Tibial nerve (tissue), 4 donors: ENCODE measurements at regions not wholly inside any gene's neighbourhood (a gene's known extent, or its start where the extent isn't known, plus 50 kb on each side); places are given as distances from the start of the nearest gene placed in this dataset.
A peak's percentile ranks its signal among the peaks of the same experiment; 100 is the strongest.

Experiments used
- DNase-seq, 2 donors: peaks; one replicate each; pipeline ENCODE4 v3.0.0-alpha.2; 2019; ENCODE audit warnings: low spot score in 2 of 2
- H3K27ac ChIP-seq, 4 donors: fragments of 200-600 bp; sonication (generic) in 3 of 4; one replicate each; pipeline ENCODE4 v1.5.1; 2017 to 2019; ENCODE audit warnings: mild to moderate bottlenecking in 1 of 4
- H3K27me3 ChIP-seq, 2 donors: fragments of 200-600 bp; sonication (generic) in 1 of 2; one replicate each; pipeline versions ENCODE4 v1.5.1 to v1.6.0; 2017 to 2019
- H3K36me3 ChIP-seq, 3 donors: fragments of 200-600 bp; sonication (generic); one replicate each; pipeline ENCODE4 v1.5.1; 2018 to 2019
- H3K4me1 ChIP-seq, 4 donors: fragments of 200-600 bp; sonication (generic) in 3 of 4; one replicate each; pipeline ENCODE4 v1.5.1; 2017 to 2019
- H3K4me3 ChIP-seq, 4 donors: fragments of 200-600 bp; sonication (generic) in 3 of 4; one replicate each; pipeline ENCODE4 v1.5.1; 2017 to 2019; ENCODE audit warnings: mild to moderate bottlenecking in 1 of 4, moderate library complexity in 1 of 4
- H3K9me3 ChIP-seq, 4 donors: fragments of 200-600 bp; sonication (generic) in 3 of 4; one replicate each; pipeline ENCODE4 v1.5.1; 2017 to 2019
- CTCF ChIP-seq, 5 experiments: fragments of 200-600 bp in 3 of 5; fragments of 450-650 bp in 2 of 5; sonication (generic) in 3 of 5; IDR thresholded peaks; one replicate each; pipeline ENCODE4 v1.5.1; 2016 to 2019; ENCODE audit warnings: antibody characterized with exemption in 5 of 5, mild to moderate bottlenecking in 3 of 5, moderate library complexity in 2 of 5
- EP300 ChIP-seq, 2 donors: sonication (generic); formaldehyde crosslinking; IDR thresholded peaks; one replicate each; pipeline ENCODE4 v1.6.1; 2017; ENCODE audit warnings: antibody characterized with exemption in 2 of 2, mild to moderate bottlenecking in 1 of 2
- POLR2A ChIP-seq, 2 donors: fragments of 450-650 bp; IDR thresholded peaks; one replicate each; pipeline ENCODE4 v1.6.1; 2017; ENCODE audit warnings: antibody characterized with exemption in 2 of 2, mild to moderate bottlenecking in 2 of 2, moderate library complexity in 2 of 2
- WGBS, 2 donors: methylation state at CpG; one replicate each; pipeline ENCODE4 v1.1.5; 2018; 5-methylcytosine and 5-hydroxymethylcytosine counted together

- no peaks in the 10 kb centered on the region for H3K27me3 ChIP-seq
- H3K27ac ChIP-seq, result no peak overlapping the region
- no peak for TF ChIP-seq EP300 (IDR thresholded peaks at IDR 0.05)
- TF ChIP-seq CTCF (IDR thresholded peaks at IDR 0.05), result no peak
- no peak for TF ChIP-seq POLR2A (IDR thresholded peaks at IDR 0.05)
- no peak for DNase-seq
- no peaks in the 10 kb centered on the region for H3K4me1 ChIP-seq
- WGBS, 2 donors, result 80 to 83% methylated on average over 10 of the region's 10 CpGs
- H3K36me3 ChIP-seq, result no peaks in the 10 kb centered on the region
- no peak overlapping the region for H3K4me3 ChIP-seq
- no peaks in the 10 kb centered on the region for H3K9me3 ChIP-seq
Measured at GRCh38 chr2:130261099-130261498, 62.9 kb upstream of the TUBA3E start.

GRCh38 chr2:130259594-130259993 lies 61.4 kb upstream of the TUBA3E start:
- TF ChIP-seq POLR2A (IDR thresholded peaks at IDR 0.05), result no peak
- no peak for TF ChIP-seq EP300 (IDR thresholded peaks at IDR 0.05)
- TF ChIP-seq CTCF (IDR thresholded peaks at IDR 0.05), result no peak
- no peak for DNase-seq
- Histone ChIP-seq H3K36me3 (no peaks in the 10 kb centered on the region), H3K4me3 (no peak overlapping the region), H3K27me3 (no peaks in the 10 kb centered on the region), H3K9me3 (no peaks in the 10 kb centered on the region), H3K4me1 (no peaks in the 10 kb centered on the region), H3K27ac (no peak overlapping the region)
- 30 to 35% methylated on average over 4 of the region's 4 CpGs for WGBS, 2 donors

- Histone ChIP-seq H3K4me1 (peaks cover 0 to under 1% (median 0%) of the 10 kb centered on the region in 4 donors), H3K27me3 (no peaks in the 10 kb centered on the region), H3K4me3 (no peak overlapping the region), H3K9me3 (no peaks in the 10 kb centered on the region), H3K27ac (no peak overlapping the region), H3K36me3 (no peaks in the 10 kb centered on the region)
- no peak for DNase-seq
- TF ChIP-seq EP300 (IDR thresholded peaks at IDR 0.05), result no peak
- TF ChIP-seq POLR2A (IDR thresholded peaks at IDR 0.05), result no peak
- TF ChIP-seq CTCF (IDR thresholded peaks at IDR 0.05), result no peak
- 72 to 77% methylated on average over 3 of the region's 3 CpGs for WGBS, 2 donors
Measured at GRCh38 chr2:130258356-130258755, 60.1 kb upstream of the TUBA3E start.

- WGBS, 2 donors, result 46 to 79% methylated on average over 34 to 36 of the region's 42 CpGs
- Histone ChIP-seq H3K27me3 (peaks cover 0 to 19% of the 10 kb centered on the region in 2 donors), H3K4me3 (peak overlapping the region in 1 of 4 donors; percentile 38), H3K27ac (no peak overlapping the region), H3K36me3 (no peaks in the 10 kb centered on the region), H3K4me1 (peaks cover 0 to 19% (median 0%) of the 10 kb centered on the region in 4 donors), H3K9me3 (no peaks in the 10 kb centered on the region)
- no peak for DNase-seq
- TF ChIP-seq CTCF (IDR thresholded peaks at IDR 0.05) (no peak), POLR2A (IDR thresholded peaks at IDR 0.05) (no peak), EP300 (IDR thresholded peaks at IDR 0.05) (no peak)
Measured at GRCh38 chr2:130252880-130253645, 54.8 kb upstream of the TUBA3E start.

GRCh38 chr2:130251873-130252620 lies 53.8 kb upstream of the TUBA3E start:
- no peak overlapping the region for H3K4me3 ChIP-seq
- peaks cover 0 to 19% (median 0%) of the 10 kb centered on the region in 4 donors for H3K4me1 ChIP-seq
- WGBS, 2 donors, result 59 to 63% methylated on average over 36 to 37 of the region's 46 CpGs
- no peaks in the 10 kb centered on the region for H3K9me3 ChIP-seq
- peaks cover 0 to 19% of the 10 kb centered on the region in 2 donors for H3K27me3 ChIP-seq
- DNase-seq, result no peak
- no peaks in the 10 kb centered on the region for H3K36me3 ChIP-seq
- TF ChIP-seq EP300 (IDR thresholded peaks at IDR 0.05), result no peak
- TF ChIP-seq CTCF (IDR thresholded peaks at IDR 0.05), result no peak
- TF ChIP-seq POLR2A (IDR thresholded peaks at IDR 0.05), result no peak
- H3K27ac ChIP-seq, result no peak overlapping the region
